A549 (cell line): ENCODE measurements at regions not wholly inside any gene's neighbourhood (a gene's known extent, or its start where the extent isn't known, plus 50 kb on each side); places are given as distances from the start of the nearest gene placed in this dataset.

Experiments used
- ATAC-seq, 2 experiments: fragments of 200-7000 bp in 1 of 2; fragments of >200 bp in 1 of 2; cut with Nextera tagmentation in 1 of 2; cut with Tn5 transposase in 1 of 2; 3 replicates each; pipeline versions ENCODE4 v1.8.0 to v1.9.1; 2018 to 2020; ENCODE audit warnings: mild to moderate bottlenecking in 1 of 2, moderate library complexity in 1 of 2
- CTCF ChIA-PET: fragments of 300-600 bp; sonication (Branson Sonifier 250); formaldehyde crosslinking; extraction: SDS; loops from one replicate; lab custom pipeline; 2021; ENCODE audit warnings: antibody characterized with exemption, inconsistent platforms; lab: Yijun Ruan, JAX
- POLR2A ChIA-PET: fragments of 350-600 bp; formaldehyde crosslinking; extraction: SDS; loops from one replicate; lab custom pipeline; 2021; ENCODE audit warnings: antibody characterized with exemption, inconsistent platforms; lab: Yijun Ruan, JAX
- DNase-seq, 2 experiments: peaks; one replicate each; pipeline versions ENCODE4 v3.0.0 to v3.0.0-alpha.2; 2011 to 2016; ENCODE audit warnings: low read depth in 1 of 2, low spot score in 1 of 2
- FAIRE-seq: peaks from 2 replicates; lab custom pipeline; 2011; peaks lifted over from hg19 to GRCh38; lab: Jason Lieb, UNC
- H3K27ac ChIP-seq, 2 experiments: fragments of >200 bp; sonication (Bioruptor Twin); formaldehyde crosslinking; 3 replicates each; pipeline ENCODE4 v1.5.1; 2016 to 2017
- H3K4me1 ChIP-seq: fragments of >200 bp; sonication (Bioruptor Twin); formaldehyde crosslinking; 3 replicates; pipeline ENCODE4 v1.6.1; 2016
- H3K4me2 ChIP-seq: fragments of >200 bp; sonication (Bioruptor Twin); formaldehyde crosslinking; 3 replicates; pipeline ENCODE4 v1.6.1; 2016
- H3K4me3 ChIP-seq: fragments of >200 bp; sonication (Bioruptor Twin); formaldehyde crosslinking; 3 replicates; pipeline ENCODE4 v1.5.1; 2016
- H3K9me3 ChIP-seq: fragments of >200 bp; sonication (Bioruptor Twin); formaldehyde crosslinking; 3 replicates; pipeline ENCODE4 v1.6.1; 2016
- CBX8 ChIP-seq: fragments of 200-600 bp; sonication (generic); IDR thresholded peaks from 2 replicates; pipeline ENCODE4 v1.6.1; 2016
- CHD4 ChIP-seq: fragments of 200-600 bp; sonication (generic); IDR thresholded peaks from 2 replicates; pipeline ENCODE4 v1.6.1; 2016; ENCODE audit warnings: antibody characterized with exemption, mild to moderate bottlenecking, borderline replicate concordance
- EHF ChIP-seq: fragments of 250-450 bp; sonication (Bioruptor Pico); IDR thresholded peaks from 2 replicates; pipeline ENCODE4 v1.5.0; 2020; ENCODE audit warnings: mild to moderate bottlenecking
- EP300 ChIP-seq, 2 experiments: fragments of >200 bp; sonication (Bioruptor Twin); formaldehyde crosslinking; IDR thresholded peaks; 2 replicates in 1 of 2; 3 replicates in 1 of 2; pipeline ENCODE4 v1.6.1; 2016 to 2017
- ESRRA ChIP-seq: fragments of 150-350 bp; IDR thresholded peaks from 2 replicates; pipeline ENCODE4 v1.6.1; 2014; ENCODE audit warnings: mild to moderate bottlenecking, low read length, borderline replicate concordance
- FOSL2 ChIP-seq, 2 experiments: fragments of 450-650 bp in 1 of 2; fragments of >200 bp in 1 of 2; sonication (Bioruptor Twin) in 1 of 2; formaldehyde crosslinking; IDR thresholded peaks; 2 replicates each; pipeline versions ENCODE4 v1.5.0 to v1.6.1; 2016 to 2020; ENCODE audit warnings: mild to moderate bottlenecking in 1 of 2, moderate library complexity in 1 of 2
- FOXS1 ChIP-seq: fragments of 250-450 bp; sonication (Bioruptor Pico); IDR thresholded peaks from 2 replicates; pipeline ENCODE4 v1.5.0; 2020; ENCODE audit warnings: mild to moderate bottlenecking, moderate library complexity
- GATA3 ChIP-seq: IDR thresholded peaks from 2 replicates; pipeline ENCODE4 v1.6.1; 2012; ENCODE audit warnings: borderline replicate concordance
- HEYL ChIP-seq: fragments of 250-450 bp; sonication (Bioruptor Pico); IDR thresholded peaks from 2 replicates; pipeline ENCODE4 v1.8.0; 2021; ENCODE audit warnings: mild to moderate bottlenecking, moderate library complexity
- HOXA7 ChIP-seq: fragments of 250-450 bp; sonication (Bioruptor Pico); IDR thresholded peaks from 2 replicates; pipeline ENCODE4 v1.5.0; 2020; ENCODE audit warnings: mild to moderate bottlenecking, moderate library complexity
- JUN ChIP-seq, 2 experiments: fragments of >200 bp; sonication (Bioruptor Twin); formaldehyde crosslinking; IDR thresholded peaks; 2 replicates in 1 of 2; 3 replicates in 1 of 2; pipeline ENCODE4 v1.6.1; 2016 to 2017
- MAZ ChIP-seq: fragments of 150-350 bp; IDR thresholded peaks from 2 replicates; pipeline ENCODE4 v1.6.1; 2014; ENCODE audit warnings: antibody characterized with exemption, low read depth, low read length, borderline replicate concordance
- POLR2AphosphoS2 ChIP-seq: conservative IDR thresholded peaks from 2 replicates; pipeline ENCODE4 v1.6.1; 2012; ENCODE audit warnings: low read length, improper control_type of control experiment, inconsistent platforms
- RCOR1 ChIP-seq: fragments of 150-350 bp; IDR thresholded peaks from 2 replicates; pipeline ENCODE4 v1.6.1; 2014; ENCODE audit warnings: antibody characterized with exemption, low read length, low read depth
- RNF2 ChIP-seq: fragments of 200-600 bp; sonication (generic); IDR thresholded peaks from 2 replicates; pipeline ENCODE4 v1.6.1; 2016; ENCODE audit warnings: low read depth, mild to moderate bottlenecking, antibody characterized with exemption, moderate library complexity, borderline replicate concordance
- WGBS: methylation state at CpG from one replicate; pipeline ENCODE4 v1.1.6; 2017; ENCODE audit errors: missing lambda C conversion rate; 5-methylcytosine and 5-hydroxymethylcytosine counted together
- TF ChIP-seq, protein P1 (sequence below): fragments of 200-600 bp; sonication (generic); IDR thresholded peaks from 2 replicates; pipeline ENCODE4 v1.6.1; 2016; ENCODE audit warnings: antibody characterized with exemption, mild to moderate bottlenecking, moderate library complexity
- TF ChIP-seq, protein P2 (sequence below): IDR thresholded peaks from 2 replicates; pipeline ENCODE4 v1.6.1; 2012
- TF ChIP-seq, protein P3 (sequence below): fragments of >200 bp; sonication (Bioruptor Twin); formaldehyde crosslinking; IDR thresholded peaks from 2 replicates; pipeline ENCODE4 v1.6.1; 2016
- TF ChIP-seq, protein P4 (sequence below): IDR thresholded peaks from 2 replicates; pipeline ENCODE4 v1.6.1; 2012; ENCODE audit warnings: low read depth, borderline replicate concordance
- TF ChIP-seq, protein P5 (sequence below): fragments of 450-650 bp; IDR thresholded peaks from 2 replicates; pipeline ENCODE4 v1.6.1; 2014; ENCODE audit warnings: antibody characterized with exemption

DNA sequence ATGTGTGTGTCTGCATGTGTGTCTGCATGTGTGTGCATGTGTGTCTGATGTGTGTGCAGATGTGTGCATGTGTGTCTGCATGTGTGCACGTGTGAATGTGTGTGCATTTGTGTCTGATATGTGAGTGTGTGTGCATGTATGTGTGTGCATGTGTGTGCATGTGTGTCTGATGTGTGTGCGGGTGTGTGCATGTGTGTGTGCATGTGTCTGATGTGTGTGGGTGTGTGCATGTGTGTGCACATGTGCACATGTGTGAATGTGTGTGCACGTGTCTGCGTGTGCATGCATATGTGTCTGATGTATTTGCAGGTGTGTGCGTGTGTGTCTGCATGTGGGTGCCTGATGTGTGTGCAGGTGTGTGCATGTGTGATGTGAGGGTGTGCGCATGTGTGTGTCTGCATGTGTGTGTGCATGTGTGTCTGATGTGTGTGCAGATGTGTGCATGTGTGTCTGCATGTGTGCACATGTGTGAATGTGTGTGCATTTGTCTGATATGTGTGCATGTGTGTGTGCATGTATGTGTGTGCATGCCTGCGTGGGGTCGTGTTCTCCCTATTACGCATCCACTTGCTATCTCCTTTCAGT lies 470.1 kb upstream of the HS6ST1 start:
- Histone ChIP-seq H3K27ac (no peak overlapping the region), H3K4me3 (no peak overlapping the region), H3K9me3 (no peaks in the 10 kb centered on the region)
- DNase-seq (no peak), FAIRE-seq (no peak)
- CTCF ChIA-PET, result no interaction called here
- POLR2A ChIA-PET, result no interaction called here
- WGBS, result 57% methylated on average over 8 of the region's 9 CpGs
- TF ChIP-seq, protein P1, sequence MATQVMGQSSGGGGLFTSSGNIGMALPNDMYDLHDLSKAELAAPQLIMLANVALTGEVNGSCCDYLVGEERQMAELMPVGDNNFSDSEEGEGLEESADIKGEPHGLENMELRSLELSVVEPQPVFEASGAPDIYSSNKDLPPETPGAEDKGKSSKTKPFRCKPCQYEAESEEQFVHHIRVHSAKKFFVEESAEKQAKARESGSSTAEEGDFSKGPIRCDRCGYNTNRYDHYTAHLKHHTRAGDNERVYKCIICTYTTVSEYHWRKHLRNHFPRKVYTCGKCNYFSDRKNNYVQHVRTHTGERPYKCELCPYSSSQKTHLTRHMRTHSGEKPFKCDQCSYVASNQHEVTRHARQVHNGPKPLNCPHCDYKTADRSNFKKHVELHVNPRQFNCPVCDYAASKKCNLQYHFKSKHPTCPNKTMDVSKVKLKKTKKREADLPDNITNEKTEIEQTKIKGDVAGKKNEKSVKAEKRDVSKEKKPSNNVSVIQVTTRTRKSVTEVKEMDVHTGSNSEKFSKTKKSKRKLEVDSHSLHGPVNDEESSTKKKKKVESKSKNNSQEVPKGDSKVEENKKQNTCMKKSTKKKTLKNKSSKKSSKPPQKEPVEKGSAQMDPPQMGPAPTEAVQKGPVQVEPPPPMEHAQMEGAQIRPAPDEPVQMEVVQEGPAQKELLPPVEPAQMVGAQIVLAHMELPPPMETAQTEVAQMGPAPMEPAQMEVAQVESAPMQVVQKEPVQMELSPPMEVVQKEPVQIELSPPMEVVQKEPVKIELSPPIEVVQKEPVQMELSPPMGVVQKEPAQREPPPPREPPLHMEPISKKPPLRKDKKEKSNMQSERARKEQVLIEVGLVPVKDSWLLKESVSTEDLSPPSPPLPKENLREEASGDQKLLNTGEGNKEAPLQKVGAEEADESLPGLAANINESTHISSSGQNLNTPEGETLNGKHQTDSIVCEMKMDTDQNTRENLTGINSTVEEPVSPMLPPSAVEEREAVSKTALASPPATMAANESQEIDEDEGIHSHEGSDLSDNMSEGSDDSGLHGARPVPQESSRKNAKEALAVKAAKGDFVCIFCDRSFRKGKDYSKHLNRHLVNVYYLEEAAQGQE, result no peak
- TF ChIP-seq, protein P2, sequence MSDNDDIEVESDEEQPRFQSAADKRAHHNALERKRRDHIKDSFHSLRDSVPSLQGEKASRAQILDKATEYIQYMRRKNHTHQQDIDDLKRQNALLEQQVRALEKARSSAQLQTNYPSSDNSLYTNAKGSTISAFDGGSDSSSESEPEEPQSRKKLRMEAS, result no peak
- no peak for TF ChIP-seq ESRRA
- TF ChIP-seq HEYL (CRISPR knock-in tag), result no peak
- no peak for TF ChIP-seq HOXA7
- no peak for TF ChIP-seq MAZ
- TF ChIP-seq EP300 (IDR thresholded peaks at IDR 0.05), result no peak
- TF ChIP-seq EHF (CRISPR knock-in tag), result no peak
- TF ChIP-seq FOSL2 (IDR thresholded peaks at IDR 0.05), result no peak
- TF ChIP-seq FOSL2 (CRISPR knock-in tag; IDR thresholded peaks at IDR 0.05), result no peak
- no peak for TF ChIP-seq GATA3
- no peak for TF ChIP-seq CBX8
- TF ChIP-seq, protein P3, sequence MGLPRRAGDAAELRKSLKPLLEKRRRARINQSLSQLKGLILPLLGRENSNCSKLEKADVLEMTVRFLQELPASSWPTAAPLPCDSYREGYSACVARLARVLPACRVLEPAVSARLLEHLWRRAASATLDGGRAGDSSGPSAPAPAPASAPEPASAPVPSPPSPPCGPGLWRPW, result no peak
- TF ChIP-seq, all 56 proteins: peak for 0
- ATAC-seq, result no peak
- H3K4me2 ChIP-seq, result no peak overlapping the region
- no peaks in the 10 kb centered on the region for H3K4me1 ChIP-seq

DNA sequence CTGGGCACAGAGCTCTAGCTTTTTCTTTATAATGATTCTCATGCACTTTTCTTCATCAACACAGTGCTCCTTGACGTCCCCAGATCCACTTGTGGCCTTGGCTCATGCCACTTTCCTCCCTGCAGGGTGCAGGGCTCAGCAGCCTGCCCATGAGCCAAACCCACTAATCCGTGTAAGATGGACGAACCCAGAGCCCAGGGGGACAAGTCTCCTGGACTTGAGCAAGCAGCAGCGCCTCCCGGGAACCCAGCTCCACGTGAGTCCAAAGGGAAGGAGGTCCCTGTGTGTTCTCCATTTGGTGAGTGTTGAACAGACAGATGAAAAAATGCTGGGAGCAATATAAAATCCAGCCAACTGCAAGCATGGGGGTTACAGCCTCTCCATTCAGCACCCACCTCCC lies 470.6 kb upstream of the HS6ST1 start:
- no peak overlapping the region for H3K4me3 ChIP-seq
- no peak overlapping the region for H3K27ac ChIP-seq
- H3K9me3 ChIP-seq, result no peaks in the 10 kb centered on the region
- FAIRE-seq (no peak), ATAC-seq (no peak)
- POLR2A ChIA-PET, result no interaction called here
- WGBS, result 43% methylated on average over 4 of the region's 6 CpGs
- H3K4me2 ChIP-seq, result no peak overlapping the region
- CTCF ChIA-PET, result no interaction called here
- TF ChIP-seq JUN (IDR thresholded peaks at IDR 0.05), result no peak
- TF ChIP-seq, protein P4, sequence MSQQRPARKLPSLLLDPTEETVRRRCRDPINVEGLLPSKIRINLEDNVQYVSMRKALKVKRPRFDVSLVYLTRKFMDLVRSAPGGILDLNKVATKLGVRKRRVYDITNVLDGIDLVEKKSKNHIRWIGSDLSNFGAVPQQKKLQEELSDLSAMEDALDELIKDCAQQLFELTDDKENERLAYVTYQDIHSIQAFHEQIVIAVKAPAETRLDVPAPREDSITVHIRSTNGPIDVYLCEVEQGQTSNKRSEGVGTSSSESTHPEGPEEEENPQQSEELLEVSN, result no peak
- TF ChIP-seq CHD4, result no peak
- TF ChIP-seq RCOR1, result no peak
- TF ChIP-seq FOXS1 (CRISPR knock-in tag), result no peak
- TF ChIP-seq, protein P3, result no peak
- no peak for TF ChIP-seq EHF (CRISPR knock-in tag)
- TF ChIP-seq RNF2, result no peak
- TF ChIP-seq, protein P5, sequence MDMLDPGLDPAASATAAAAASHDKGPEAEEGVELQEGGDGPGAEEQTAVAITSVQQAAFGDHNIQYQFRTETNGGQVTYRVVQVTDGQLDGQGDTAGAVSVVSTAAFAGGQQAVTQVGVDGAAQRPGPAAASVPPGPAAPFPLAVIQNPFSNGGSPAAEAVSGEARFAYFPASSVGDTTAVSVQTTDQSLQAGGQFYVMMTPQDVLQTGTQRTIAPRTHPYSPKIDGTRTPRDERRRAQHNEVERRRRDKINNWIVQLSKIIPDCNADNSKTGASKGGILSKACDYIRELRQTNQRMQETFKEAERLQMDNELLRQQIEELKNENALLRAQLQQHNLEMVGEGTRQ, result no peak
- no peak for TF ChIP-seq POLR2AphosphoS2
- TF ChIP-seq, all 56 proteins: peak for 0
- H3K4me1 ChIP-seq, result no peaks in the 10 kb centered on the region
- DNase-seq, result no peak
